D721Med (cell line): ENCODE measurements at regions not wholly inside any gene's neighbourhood (a gene's known extent, or its start where the extent isn't known, plus 50 kb on each side); places are given as distances from the start of the nearest gene placed in this dataset.

ENCODE experiments used
- DNase-seq: peaks from one replicate; pipeline ENCODE4 v3.0.0; 2011; ENCODE audit warnings: low spot score; ENCODE audit not compliant: insufficient read length
- FAIRE-seq: peaks from 2 replicates; lab custom pipeline; 2011; peaks lifted over from hg19 to GRCh38; lab: Jason Lieb, UNC
- TF ChIP-seq, protein P1 (sequence below): IDR thresholded peaks from 2 replicates; pipeline ENCODE4 v1.5.1; 2012; ENCODE audit warnings: mild to moderate bottlenecking, control low read depth; ENCODE audit not compliant: insufficient read depth; ENCODE audit errors: missing control alignments

DNA sequence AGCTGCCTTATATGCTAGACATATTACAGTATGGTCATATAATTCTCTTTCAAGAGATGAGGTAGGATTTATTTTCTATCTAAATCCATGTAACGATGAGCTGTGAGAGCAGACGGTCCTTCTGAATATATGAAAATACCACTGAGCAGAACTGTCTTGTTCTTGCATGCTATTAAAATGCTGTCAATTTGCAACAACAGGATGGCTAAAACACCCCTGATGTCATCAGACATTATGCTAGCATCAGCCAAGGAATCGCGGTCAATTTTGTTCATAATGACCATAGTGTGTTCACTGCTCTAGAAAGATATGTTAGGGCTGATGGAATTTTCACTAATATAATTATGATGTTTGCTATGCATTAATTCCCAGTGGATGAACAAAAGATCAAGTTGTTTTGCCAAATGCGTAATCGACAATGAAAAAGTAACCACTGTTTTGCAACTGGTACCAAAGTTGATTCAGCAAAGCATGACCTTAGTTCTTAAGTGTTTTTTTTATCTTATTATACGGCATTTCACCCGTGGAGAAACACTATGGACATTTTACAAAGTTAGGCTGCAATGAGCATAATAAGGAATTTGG lies 765.4 kb upstream of the NR2F2 start:
- DNase-seq (no peak), FAIRE-seq (no peak)
- TF ChIP-seq, protein P1, sequence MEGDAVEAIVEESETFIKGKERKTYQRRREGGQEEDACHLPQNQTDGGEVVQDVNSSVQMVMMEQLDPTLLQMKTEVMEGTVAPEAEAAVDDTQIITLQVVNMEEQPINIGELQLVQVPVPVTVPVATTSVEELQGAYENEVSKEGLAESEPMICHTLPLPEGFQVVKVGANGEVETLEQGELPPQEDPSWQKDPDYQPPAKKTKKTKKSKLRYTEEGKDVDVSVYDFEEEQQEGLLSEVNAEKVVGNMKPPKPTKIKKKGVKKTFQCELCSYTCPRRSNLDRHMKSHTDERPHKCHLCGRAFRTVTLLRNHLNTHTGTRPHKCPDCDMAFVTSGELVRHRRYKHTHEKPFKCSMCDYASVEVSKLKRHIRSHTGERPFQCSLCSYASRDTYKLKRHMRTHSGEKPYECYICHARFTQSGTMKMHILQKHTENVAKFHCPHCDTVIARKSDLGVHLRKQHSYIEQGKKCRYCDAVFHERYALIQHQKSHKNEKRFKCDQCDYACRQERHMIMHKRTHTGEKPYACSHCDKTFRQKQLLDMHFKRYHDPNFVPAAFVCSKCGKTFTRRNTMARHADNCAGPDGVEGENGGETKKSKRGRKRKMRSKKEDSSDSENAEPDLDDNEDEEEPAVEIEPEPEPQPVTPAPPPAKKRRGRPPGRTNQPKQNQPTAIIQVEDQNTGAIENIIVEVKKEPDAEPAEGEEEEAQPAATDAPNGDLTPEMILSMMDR: no peak

DNA sequence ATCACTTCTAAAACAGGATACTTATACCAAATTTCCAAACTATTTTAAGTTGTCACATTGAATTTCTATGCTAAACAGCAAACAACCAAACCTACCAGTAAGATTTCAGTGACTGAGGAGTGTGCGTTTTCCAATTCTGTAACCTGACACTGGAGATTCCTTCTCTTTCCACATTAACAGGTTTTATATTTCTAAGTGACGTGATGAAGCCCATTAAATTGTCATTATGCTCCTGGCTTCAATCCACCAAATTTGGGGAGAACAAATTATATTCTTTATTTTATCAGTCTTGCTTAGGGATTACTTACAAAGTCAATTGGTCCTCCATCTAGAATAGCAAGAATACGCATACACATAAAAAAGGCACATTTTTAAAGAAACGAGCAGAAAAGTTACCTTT lies 764.8 kb upstream of the NR2F2 start:
- no peak for FAIRE-seq
- TF ChIP-seq, protein P1: no peak
- DNase-seq: no peak

DNA sequence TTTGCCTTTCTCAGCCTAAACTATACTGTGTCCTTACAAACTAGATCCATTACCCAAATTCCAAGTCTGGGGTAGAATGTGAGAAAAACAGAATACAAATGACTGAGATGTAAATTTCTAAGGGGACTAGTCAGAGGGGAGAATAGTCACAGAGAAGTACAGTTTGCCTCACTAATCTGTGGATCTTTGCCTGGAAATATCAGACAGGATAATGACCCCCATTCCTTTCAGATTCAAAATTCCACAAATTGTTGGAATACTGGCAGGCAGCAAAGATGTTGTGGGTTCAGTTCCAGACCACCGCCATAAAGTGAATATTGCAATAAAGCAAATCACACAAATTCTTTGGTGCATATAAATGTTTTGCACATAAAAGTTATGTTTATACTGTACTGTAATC lies 762.8 kb upstream of the NR2F2 start:
- no peak for FAIRE-seq
- TF ChIP-seq, protein P1: no peak
- no peak for DNase-seq

DNA sequence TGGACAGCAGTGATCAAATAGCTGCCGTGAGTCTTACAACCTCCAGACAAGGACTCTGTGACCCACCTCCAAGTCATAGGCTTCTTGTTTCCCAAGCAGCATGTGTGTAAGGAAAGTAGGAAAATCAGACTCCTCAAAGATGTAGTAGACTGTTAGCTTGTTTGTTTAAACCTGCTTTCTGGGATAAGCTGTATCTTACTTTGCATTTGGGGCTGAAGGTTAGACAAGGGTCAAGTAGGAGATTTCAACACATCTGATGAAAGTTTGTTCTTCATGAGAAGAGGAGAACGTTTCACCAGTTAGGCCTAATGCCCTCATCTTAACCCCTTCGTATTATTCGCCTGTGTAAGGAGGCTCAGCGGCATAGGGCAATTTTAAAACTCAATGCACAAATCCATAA lies 756.4 kb upstream of the NR2F2 start:
- TF ChIP-seq, protein P1: no peak
- DNase-seq (no peak), FAIRE-seq (no peak)

DNA sequence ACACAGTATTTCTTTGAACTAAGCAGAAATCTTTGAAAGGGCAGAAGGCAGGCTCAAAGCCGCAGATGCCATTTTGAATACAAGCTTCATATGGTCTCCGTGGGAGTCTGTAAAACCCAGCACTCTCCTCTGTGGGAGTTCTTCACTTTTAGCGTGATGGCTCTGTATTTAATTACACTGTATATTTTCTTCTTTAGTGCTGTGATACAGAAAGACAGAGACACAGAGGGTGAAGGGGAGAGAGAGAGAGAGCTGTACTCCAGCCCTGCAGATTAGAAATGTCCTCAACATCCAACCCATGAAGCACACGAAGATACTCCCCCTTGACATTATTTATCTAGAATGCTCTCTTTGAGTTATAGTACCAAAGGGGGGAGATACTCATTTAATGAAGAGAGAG lies 752.6 kb upstream of the NR2F2 start:
- no peak for DNase-seq
- TF ChIP-seq, protein P1: no peak
- FAIRE-seq: no peak

DNA sequence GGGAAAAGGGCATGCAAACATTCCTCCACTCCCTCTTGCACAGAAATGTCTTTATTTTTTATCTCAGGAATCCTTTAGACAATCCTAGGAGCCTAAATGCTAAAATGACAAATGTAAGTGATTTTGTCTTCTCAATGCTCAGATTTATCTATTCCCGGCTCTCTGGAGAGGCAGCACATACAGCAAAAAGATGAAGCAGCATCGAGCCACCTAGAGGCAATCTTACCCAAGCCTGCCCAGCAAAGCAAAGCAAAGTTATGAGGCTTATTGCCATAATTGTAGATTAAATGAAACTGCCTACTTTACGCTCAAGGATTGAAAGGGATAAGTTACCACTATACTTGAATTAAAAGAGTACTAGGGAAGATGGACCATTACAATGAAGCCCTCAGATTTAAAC lies 750.4 kb upstream of the NR2F2 start:
- TF ChIP-seq, protein P1: no peak
- no peak for FAIRE-seq
- no peak for DNase-seq

DNA sequence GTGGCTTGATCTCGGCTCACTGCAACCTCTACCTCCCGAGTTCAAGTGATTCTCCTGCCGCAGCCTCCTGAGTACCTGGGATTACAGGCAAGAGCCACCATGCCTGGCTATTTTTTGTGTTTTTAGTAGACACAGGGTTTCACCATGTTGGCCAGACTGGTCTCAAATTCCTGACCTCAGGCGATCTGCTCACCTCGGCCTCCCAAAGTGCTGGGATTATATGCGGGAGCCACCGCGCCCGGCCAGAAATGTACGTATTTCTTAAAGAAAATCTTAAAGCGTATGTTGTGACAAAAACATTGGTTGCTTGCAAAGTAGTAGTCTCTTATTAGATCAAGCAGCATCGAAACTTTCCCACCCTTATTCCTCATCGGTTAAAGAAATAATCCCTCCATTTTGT lies 748.9 kb upstream of the NR2F2 start:
- TF ChIP-seq, protein P1: no peak
- DNase-seq (no peak), FAIRE-seq (no peak)
